HG03159 (cell line): ENCODE measurements at regions not wholly inside any gene's neighbourhood (a gene's known extent, or its start where the extent isn't known, plus 50 kb on each side); places are given as distances from the start of the nearest gene placed in this dataset.

Experiments
- ATAC-seq: cut with Tn5 transposase; IDR thresholded peaks from one replicate; pipeline ENCODE4 v1.9.1; 2021; ENCODE audit warnings: mild to moderate bottlenecking, moderate library complexity; ENCODE audit not compliant: unreplicated experiment

GRCh38 chrX:7294483-7294882 lies 146.5 kb upstream of the PUDP start:
- no peak for ATAC-seq

- ATAC-seq: no peak
Measured at GRCh38 chrX:7286168-7286837, 138.3 kb upstream of the PUDP start.

- no peak for ATAC-seq
Measured at GRCh38 chrX:7285765-7286164, 137.8 kb upstream of the PUDP start.

- ATAC-seq: no peak
Measured at GRCh38 chrX:7283741-7284140, 135.8 kb upstream of the PUDP start.

- ATAC-seq: no peak
Measured at GRCh38 chrX:7280520-7280919, 132.6 kb upstream of the PUDP start.

- no peak for ATAC-seq
Measured at GRCh38 chrX:7272346-7272745, 124.4 kb upstream of the PUDP start.

GRCh38 chrX:7270933-7271332 lies 123.0 kb upstream of the PUDP start:
- ATAC-seq: no peak

GRCh38 chrX:7269991-7270390 lies 122.0 kb upstream of the PUDP start:
- ATAC-seq: no peak

- ATAC-seq: no peak
Measured at GRCh38 chrX:7269589-7269988, 121.6 kb upstream of the PUDP start.

GRCh38 chrX:7266288-7266687 lies 118.3 kb upstream of the PUDP start:
- ATAC-seq: no peak

- ATAC-seq: peak; percentile 37
Measured at GRCh38 chrX:7264399-7264798, 116.4 kb upstream of the PUDP start.

- no peak for ATAC-seq
Measured at GRCh38 chrX:7263961-7264360, 116.0 kb upstream of the PUDP start.

GRCh38 chrX:7263330-7263729 lies 115.4 kb upstream of the PUDP start:
- ATAC-seq: no peak

- no peak for ATAC-seq
Measured at GRCh38 chrX:7262551-7262950, 114.6 kb upstream of the PUDP start.

GRCh38 chrX:7261672-7262332 lies 113.8 kb upstream of the PUDP start:
- peak; percentile 93 for ATAC-seq

GRCh38 chrX:7254144-7254543 lies 106.2 kb upstream of the PUDP start:
- ATAC-seq: no peak

- no peak for ATAC-seq
Measured at GRCh38 chrX:7253565-7253964, 105.6 kb upstream of the PUDP start.

GRCh38 chrX:7252013-7252610 lies 104.2 kb upstream of the PUDP start:
- ATAC-seq: no peak

GRCh38 chrX:7247346-7247745 lies 99.4 kb upstream of the PUDP start:
- ATAC-seq: no peak

- no peak for ATAC-seq
Measured at GRCh38 chrX:7244405-7244804, 96.5 kb upstream of the PUDP start.

GRCh38 chrX:7242613-7243012 lies 94.7 kb upstream of the PUDP start:
- ATAC-seq: peak; percentile 99

- no peak for ATAC-seq
Measured at GRCh38 chrX:7240929-7241328, 93.0 kb upstream of the PUDP start.
